ENCODE measurements at regions not wholly inside any gene's neighbourhood (a gene's known extent, or its start where the extent isn't known, plus 50 kb on each side); places are given as distances from the start of the nearest gene placed in this dataset.

GRCh38 chr13:74794582-74794981, 660.4 kb upstream of the KLF12 start:
- CTCF ChIA-PET: interaction anchor here (1.6 kb wide), 1 partner anchor 36 kb away, joined by 3 read pairs; no protein-coding TSS in a partner anchor
- no peak for DNase-seq (ENCODE audit: extremely low spot score)
- POLR2A ChIA-PET: no interaction called here
- TF ChIP-seq, protein P1, sequence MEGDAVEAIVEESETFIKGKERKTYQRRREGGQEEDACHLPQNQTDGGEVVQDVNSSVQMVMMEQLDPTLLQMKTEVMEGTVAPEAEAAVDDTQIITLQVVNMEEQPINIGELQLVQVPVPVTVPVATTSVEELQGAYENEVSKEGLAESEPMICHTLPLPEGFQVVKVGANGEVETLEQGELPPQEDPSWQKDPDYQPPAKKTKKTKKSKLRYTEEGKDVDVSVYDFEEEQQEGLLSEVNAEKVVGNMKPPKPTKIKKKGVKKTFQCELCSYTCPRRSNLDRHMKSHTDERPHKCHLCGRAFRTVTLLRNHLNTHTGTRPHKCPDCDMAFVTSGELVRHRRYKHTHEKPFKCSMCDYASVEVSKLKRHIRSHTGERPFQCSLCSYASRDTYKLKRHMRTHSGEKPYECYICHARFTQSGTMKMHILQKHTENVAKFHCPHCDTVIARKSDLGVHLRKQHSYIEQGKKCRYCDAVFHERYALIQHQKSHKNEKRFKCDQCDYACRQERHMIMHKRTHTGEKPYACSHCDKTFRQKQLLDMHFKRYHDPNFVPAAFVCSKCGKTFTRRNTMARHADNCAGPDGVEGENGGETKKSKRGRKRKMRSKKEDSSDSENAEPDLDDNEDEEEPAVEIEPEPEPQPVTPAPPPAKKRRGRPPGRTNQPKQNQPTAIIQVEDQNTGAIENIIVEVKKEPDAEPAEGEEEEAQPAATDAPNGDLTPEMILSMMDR (IDR thresholded peaks at IDR 0.05; ENCODE audit: control extremely low read depth, extremely low read depth, low read depth, missing control alignments): no peak

GRCh38 chr13:74794147-74794546, 659.9 kb upstream of the KLF12 start:
- TF ChIP-seq, protein P1 (IDR thresholded peaks at IDR 0.05; ENCODE audit: control extremely low read depth, extremely low read depth, low read depth, missing control alignments): no peak
- ChIA-PET POLR2A (no interaction called here), CTCF (interaction anchor here (1.6 kb wide), 1 partner anchor 36 kb away, joined by 3 read pairs; no protein-coding TSS in a partner anchor)
- DNase-seq (ENCODE audit: extremely low spot score): no peak

DNA sequence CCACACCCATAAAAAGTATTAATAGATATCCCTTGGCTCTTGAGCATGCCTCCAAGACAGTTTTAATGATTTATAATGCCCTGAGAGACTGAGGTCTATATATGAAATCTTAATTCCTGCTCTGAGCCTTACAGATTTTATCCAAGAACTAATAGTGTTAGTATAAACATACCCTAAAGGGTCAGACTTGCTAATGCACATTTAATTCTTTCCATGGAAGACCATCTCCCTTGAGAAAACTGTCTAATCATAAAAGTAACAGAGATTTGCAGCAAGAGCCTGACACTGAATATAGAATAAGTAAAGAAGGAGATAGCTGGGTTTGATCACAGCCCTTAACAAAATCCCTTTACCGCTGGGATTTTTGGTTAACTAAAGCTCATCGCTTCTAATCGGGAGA, 650.8 kb upstream of the KLF12 start:
- ChIA-PET POLR2A (no interaction called here), CTCF (interaction anchor here (1.3 kb wide), 1 partner anchor 10 kb away, joined by 5 read pairs; no protein-coding TSS in a partner anchor)
- TF ChIP-seq, protein P1 (IDR thresholded peaks at IDR 0.05; ENCODE audit: control extremely low read depth, extremely low read depth, low read depth, missing control alignments): no peak

DNA sequence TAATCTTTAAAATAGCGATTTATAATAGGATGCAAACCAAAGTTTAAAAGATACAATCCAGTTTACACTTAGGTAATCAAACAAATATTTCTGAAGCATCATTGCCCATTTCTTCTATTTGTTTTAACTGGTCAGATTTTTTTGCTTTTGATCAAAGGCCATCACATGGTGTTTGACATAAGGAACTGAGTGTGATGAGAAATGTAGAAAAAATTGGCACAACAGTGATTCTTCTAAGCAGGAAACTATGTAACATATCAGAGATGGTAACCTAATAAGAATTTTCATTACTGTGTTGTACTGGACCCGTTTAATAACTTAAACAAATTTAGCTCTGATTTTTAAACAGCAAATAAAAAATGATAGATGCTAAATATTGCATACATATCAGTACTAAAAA, 644.7 kb upstream of the KLF12 start:
- ChIA-PET CTCF (interaction anchor here (1.8 kb wide), 1 partner anchor 31 kb away, joined by 4 read pairs; no protein-coding TSS in a partner anchor), POLR2A (no interaction called here)
- DNase-seq (ENCODE audit: extremely low spot score): no peak
- TF ChIP-seq, protein P1 (IDR thresholded peaks at IDR 0.05; ENCODE audit: control extremely low read depth, extremely low read depth, low read depth, missing control alignments): no peak

More for the DNA sequence above, 650.8 kb upstream of the KLF12 start:
- DNase-seq (ENCODE audit: extremely low spot score): no peak

- no peak for DNase-seq (ENCODE audit: extremely low spot score)
- POLR2A ChIA-PET: no interaction called here
- CTCF ChIA-PET: interaction anchor here (0.7 to 1.8 kb wide), 2 partner anchors 16 to 30 kb away, joined by 3 to 4 read pairs; no protein-coding TSS in a partner anchor
- TF ChIP-seq, protein P1 (IDR thresholded peaks at IDR 0.05; ENCODE audit: control extremely low read depth, extremely low read depth, low read depth, missing control alignments): no peak
Observed at GRCh38 chr13:74778087-74778486, 643.9 kb upstream of the KLF12 start.

DNA sequence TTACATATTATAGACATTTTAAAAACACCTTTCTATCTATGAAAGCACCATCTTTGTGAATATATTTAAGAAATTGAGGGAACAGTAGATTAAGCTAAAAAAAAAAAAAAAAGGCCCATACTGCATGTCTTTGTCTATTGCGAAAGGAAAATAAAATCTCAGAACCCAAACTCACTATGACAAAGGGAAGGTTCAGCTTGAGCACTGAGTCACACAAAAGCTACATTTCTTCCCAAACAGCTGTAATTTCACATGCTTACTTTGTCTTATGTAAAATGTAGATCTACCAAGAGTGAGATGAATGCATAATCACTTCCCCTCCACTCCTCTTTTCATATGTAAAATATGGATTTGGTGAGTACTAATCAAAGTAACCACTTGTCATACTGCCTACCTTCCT, 640.1 kb upstream of the KLF12 start:
- POLR2A ChIA-PET: no interaction called here
- no peak for DNase-seq (ENCODE audit: extremely low spot score)
- TF ChIP-seq, protein P1 (IDR thresholded peaks at IDR 0.05; ENCODE audit: control extremely low read depth, extremely low read depth, low read depth, missing control alignments): no peak
- CTCF ChIA-PET: interaction anchor here (1.2 to 2.1 kb wide), 3 partner anchors 10 to 12 kb away, joined by 3 to 5 read pairs (median 5); no protein-coding TSS in a partner anchor

Data from GM10248 (cell line).